HG02678 (cell line): ENCODE measurements at regions not wholly inside any gene's neighbourhood (a gene's known extent, or its start where the extent isn't known, plus 50 kb on each side); places are given as distances from the start of the nearest gene placed in this dataset.

Source experiments
- ATAC-seq: cut with Tn5 transposase; IDR thresholded peaks from one replicate; pipeline ENCODE4 v1.9.1; 2021; ENCODE audit warnings: mild to moderate bottlenecking, moderate library complexity; ENCODE audit not compliant: unreplicated experiment

DNA sequence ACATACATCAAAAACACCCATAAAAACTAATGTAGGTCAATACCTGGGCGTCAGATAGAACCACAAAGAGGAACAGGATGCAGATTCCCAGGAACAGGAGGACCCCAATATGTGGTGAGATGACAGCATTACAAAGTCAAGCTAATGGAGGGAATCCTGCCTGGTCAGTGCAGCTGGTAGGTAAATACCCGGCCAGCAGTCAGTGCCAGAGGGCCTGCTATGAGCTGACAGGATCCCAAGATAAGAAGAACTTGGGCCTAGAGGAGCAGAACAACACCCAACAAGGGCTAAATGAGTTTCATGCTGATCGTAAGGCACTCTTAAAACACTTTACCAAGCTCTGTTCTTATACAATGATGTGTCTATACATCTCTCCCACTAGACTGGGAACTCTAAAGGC, 61.2 kb upstream of the KCNMB2 start:
- ATAC-seq = no peak

DNA sequence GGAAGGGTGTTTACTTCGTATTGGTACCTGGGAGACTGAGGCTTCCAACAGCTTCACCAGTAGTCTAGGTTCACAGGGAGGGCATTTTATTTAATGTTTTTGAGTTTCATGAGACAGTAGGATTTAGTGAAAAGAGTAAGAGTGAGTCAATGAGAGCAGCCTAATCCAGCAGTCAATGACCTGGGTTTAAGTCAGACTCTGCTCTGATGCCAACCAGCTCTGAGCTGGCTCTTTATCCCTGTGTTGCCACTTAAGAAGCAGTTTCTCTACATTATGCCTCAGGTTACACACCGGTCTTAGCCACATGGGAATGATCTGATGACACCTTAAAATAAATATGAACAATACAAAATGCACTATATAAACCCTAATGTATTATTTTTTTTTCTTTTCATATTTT, 59.4 kb upstream of the KCNMB2 start:
- ATAC-seq = no peak

DNA sequence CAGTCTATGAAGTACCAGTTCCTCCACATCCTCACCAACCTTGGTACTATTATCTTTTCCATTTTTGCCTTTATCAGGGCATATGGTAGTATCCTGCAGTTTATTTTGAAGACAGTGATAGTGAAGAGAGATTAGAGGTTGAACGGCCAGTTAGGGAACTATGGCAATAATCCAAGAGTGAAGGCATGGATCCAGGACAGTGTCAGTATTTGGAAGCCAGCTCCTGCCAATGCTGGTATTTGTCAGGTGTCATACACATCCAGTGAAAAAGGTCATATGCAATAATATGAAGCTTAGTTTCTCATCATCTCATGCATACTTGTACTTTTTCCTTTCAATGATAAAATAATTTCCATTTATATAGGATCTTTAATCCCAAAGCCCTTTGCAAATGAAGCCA, 56.8 kb upstream of the KCNMB2 start:
- ATAC-seq = no peak

DNA sequence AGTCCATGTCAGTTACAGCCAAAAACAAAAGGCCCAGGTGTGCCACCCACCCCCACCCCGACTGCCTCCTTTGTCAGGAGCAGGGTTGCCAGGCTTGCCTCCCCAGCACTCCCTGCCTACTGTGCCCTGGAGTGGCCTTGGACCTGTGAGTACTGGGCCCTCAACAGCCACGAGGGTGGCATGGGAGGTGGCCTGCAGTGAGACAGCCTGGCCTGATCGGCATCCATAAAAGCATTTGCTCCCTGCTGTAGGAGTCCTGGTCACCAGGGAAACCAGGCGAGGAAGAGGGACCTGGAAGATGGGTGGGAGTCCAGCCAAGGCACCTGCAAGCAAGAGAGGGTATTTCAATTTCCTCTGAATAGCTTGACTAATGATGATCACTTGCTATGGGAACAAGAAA, 56.4 kb upstream of the KCNMB2 start:
- ATAC-seq = no peak

DNA sequence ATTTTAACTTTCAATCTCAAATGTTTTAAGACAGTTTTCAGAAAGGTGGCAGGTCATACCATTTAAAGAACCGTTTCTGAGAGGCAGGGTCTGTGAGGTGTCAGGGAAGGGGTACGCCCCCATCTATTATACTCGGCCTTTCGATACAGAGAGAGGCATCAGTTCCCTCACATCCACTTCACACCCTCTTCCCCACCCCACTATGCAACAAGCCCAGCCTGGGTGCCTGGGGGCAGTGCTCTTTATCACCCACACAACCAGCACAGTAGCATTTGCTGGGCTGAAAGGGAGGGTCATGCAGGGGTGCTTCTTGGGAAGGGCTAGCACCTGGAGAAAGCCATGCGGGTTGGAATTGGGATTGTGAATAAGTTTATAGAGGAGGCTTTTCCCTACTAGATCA, 56.0 kb upstream of the KCNMB2 start:
- ATAC-seq = peak; percentile 12

DNA sequence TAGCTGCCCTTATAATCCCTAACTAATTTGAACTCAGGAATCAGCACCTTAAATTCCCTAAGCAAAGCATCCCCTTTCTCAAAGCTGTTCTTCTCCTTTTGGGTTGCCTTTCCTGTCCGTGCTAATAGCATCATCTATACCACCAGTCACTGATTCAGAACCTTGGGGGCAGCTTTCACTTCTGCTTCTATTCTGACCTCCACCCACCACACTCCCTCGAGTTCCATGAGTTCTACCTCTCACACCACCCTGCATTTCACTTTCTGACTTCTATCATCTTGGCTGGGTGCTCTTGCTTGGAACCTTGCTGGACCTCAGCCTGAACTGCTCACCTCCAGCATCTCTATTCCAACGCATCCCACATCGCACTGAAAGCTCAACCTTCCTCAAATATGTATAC, 55.4 kb upstream of the KCNMB2 start:
- peak; percentile 98 for ATAC-seq

DNA sequence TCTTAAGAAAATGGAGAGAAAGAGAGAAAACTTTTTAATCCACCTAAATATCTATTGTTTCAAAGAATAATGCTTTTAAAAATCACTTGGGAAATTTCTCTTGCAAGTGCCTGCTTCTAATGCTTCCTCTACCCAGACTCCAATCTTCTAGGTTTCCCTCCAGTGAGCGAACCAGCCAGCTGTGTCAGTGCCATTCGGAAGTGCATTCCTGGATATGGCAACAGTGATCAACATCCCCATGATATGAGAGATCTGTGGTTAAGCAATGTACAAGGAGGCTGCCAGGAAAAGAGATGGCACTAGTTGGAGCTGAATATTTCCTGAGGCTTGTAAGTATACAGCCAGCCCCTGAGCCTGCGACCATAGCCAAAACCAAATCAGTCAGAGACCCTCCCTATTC, 53.3 kb upstream of the KCNMB2 start:
- no peak for ATAC-seq

DNA sequence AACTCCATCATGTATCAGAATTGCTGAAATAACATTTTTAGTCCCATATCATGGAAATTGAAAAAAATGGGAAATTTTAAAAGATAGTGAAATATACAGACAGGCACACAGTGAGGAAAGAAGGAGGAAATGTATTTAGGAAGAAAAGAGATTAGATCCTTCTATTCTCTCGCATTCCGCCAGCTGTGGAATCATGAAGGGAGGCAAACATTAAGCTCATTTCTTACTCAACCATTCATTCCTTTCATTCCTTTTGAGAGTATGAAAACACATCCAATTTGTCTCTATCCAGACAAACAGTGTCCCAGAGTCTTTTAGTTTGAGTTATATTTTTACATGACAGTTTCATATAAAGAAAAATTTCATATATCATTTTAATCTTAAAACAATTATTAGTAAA, 52.5 kb upstream of the KCNMB2 start:
- ATAC-seq = no peak

DNA sequence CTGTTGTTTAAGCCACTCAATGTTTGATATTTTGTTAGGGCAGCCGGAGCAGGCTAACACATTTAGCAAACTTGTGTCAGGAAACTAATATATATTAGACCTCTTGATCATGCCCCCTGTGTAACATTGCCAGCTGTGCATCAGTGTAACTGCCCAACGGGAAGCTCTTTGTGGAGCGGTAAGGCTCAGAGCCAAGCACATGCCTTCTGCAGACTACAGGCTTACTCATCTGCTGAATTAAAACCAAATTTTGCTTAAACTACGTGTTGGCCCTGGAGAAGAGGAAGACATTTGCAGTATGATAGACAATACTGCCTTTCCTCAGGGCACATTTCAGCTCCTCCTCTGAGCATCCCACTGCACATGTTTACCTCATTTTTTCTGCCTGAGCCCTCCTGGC, 50.5 kb upstream of the KCNMB2 start:
- no peak for ATAC-seq
